Loucy (cell line): ENCODE measurements at regions not wholly inside any gene's neighbourhood (a gene's known extent, or its start where the extent isn't known, plus 50 kb on each side); places are given as distances from the start of the nearest gene placed in this dataset.
"Not testable (repeated sequence)": the region's sequence is repeated elsewhere in the genome, so short reads cannot be mapped to it uniquely, and the experiment has no call there.

Experiments used
- H2AFZ ChIP-seq: fragments of 200-600 bp; sonication (generic); 2 replicates; pipeline ENCODE4 v1.6.0; 2016; ENCODE audit warnings: antibody characterized with exemption, mild to moderate bottlenecking, low read length, moderate library complexity
- H3F3A ChIP-seq: fragments of 200-600 bp; 2 replicates; pipeline ENCODE4 v1.6.0; 2016; ENCODE audit warnings: antibody characterized with exemption, low read depth, mild to moderate bottlenecking
- H3K27me3 ChIP-seq: fragments of 200-600 bp; sonication (generic); 2 replicates; pipeline ENCODE4 v1.6.1; 2014; ENCODE audit warnings: low read length, mild to moderate bottlenecking; ENCODE audit not compliant: insufficient read depth, poor library complexity, severe bottlenecking
- H3K36me3 ChIP-seq: fragments of 200-600 bp; sonication (generic); 2 replicates; pipeline ENCODE4 v1.6.1; 2016; ENCODE audit warnings: low read length; ENCODE audit not compliant: insufficient read depth
- H3K4me1 ChIP-seq: fragments of 200-600 bp; sonication (generic); 2 replicates; pipeline ENCODE4 v1.5.1; 2014; ENCODE audit warnings: low read length, mild to moderate bottlenecking; ENCODE audit not compliant: insufficient read depth, poor library complexity, severe bottlenecking
- H3K4me2 ChIP-seq: fragments of 200-600 bp; sonication (generic); 2 replicates; pipeline ENCODE4 v1.6.0; 2014; ENCODE audit warnings: antibody characterized with exemption, low read length, low read depth, mild to moderate bottlenecking; ENCODE audit not compliant: poor library complexity, severe bottlenecking
- H3K4me3 ChIP-seq: fragments of 200-600 bp; sonication (generic); 2 replicates; pipeline ENCODE4 v1.5.1; 2014; ENCODE audit warnings: low read length, mild to moderate bottlenecking, mixed read lengths; ENCODE audit not compliant: poor library complexity, severe bottlenecking
- H3K79me2 ChIP-seq: fragments of 200-600 bp; sonication (generic); 2 replicates; pipeline ENCODE4 v1.6.1; 2014; ENCODE audit warnings: low read length; ENCODE audit not compliant: insufficient read depth
- H3K9ac ChIP-seq: fragments of 200-600 bp; sonication (generic); 2 replicates; pipeline ENCODE4 v1.6.0; 2014; ENCODE audit warnings: mild to moderate bottlenecking, low read depth, low read length, moderate library complexity; ENCODE audit not compliant: poor library complexity, severe bottlenecking
- H3K9me2 ChIP-seq: fragments of 200-600 bp; sonication (generic); replicated peaks from 2 replicates; pipeline ENCODE4 v1.6.1; 2016; ENCODE audit warnings: low read depth, low read length, mixed read lengths
- H3K9me3 ChIP-seq: fragments of 200-600 bp; sonication (generic); 2 replicates; pipeline ENCODE4 v1.6.1; 2014; ENCODE audit warnings: mild to moderate bottlenecking, antibody characterized with exemption, low read length, low read depth; ENCODE audit not compliant: insufficient read depth
- H4K20me1 ChIP-seq: fragments of 200-600 bp; sonication (generic); 2 replicates; pipeline ENCODE4 v1.6.0; 2014; ENCODE audit warnings: antibody characterized with exemption, low read length, mild to moderate bottlenecking; ENCODE audit not compliant: insufficient read depth, poor library complexity, severe bottlenecking
- CTCF ChIP-seq: fragments of 200-600 bp; sonication (generic); conservative IDR thresholded peaks from 2 replicates; pipeline ENCODE4 v1.5.1; 2014; ENCODE audit warnings: mild to moderate bottlenecking, antibody characterized with exemption, low read length
- EZH2phosphoT487 ChIP-seq: fragments of 200-600 bp; IDR thresholded peaks from 2 replicates; pipeline ENCODE4 v1.6.1; 2018; ENCODE audit warnings: antibody characterized with exemption, mild to moderate bottlenecking, moderate library complexity, borderline replicate concordance

DNA sequence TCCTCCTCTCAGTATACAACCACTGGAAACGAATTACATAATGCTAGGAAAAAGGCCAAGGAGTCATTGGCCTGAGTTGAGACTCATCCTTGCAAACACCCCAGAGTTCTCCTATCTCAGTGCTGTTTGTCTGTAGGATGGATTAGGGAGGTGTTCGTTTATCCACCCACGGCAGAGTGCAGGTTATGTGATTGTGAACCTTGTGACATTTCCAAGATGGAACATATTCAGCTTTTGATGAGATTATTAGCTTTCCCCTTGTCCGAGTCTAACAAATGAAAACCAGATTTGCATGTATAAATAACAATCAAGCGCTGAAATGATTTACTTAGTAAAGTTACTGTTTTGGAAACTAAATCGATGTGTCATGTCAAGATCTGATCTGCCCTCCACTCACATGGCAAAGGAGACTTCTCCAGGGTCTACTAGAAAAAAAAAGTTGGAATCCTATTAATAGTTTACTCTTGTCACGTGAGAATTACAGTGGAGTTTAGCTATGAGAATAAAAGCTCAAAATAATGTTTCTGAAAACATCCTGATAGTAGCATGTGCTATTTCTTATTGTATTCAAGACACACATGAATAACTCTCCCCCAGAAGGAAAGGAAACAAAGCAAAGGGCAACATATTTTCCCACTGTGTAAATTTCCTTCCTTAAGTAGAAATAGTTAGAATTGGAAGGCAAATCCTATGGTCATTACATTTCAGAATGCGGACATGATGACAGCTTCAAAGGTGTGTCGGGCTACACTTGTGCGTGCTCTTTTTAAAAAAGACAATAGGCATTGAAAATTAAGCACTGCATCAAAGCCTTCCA lies 600.4 kb downstream of the EBF1 start:
- peaks cover 8% of the 10 kb centered on the region for H3K4me1 ChIP-seq
- H3K9me2 ChIP-seq = no peaks in the 10 kb centered on the region
- no peaks in the 10 kb centered on the region for H3K9me3 ChIP-seq
- H3K4me2 ChIP-seq = no peak overlapping the region
- no peaks in the 10 kb centered on the region for H3K79me2 ChIP-seq
- no peak overlapping the region for H2AFZ ChIP-seq
- H4K20me1 ChIP-seq = no peaks in the 10 kb centered on the region
- no peak overlapping the region for H3K9ac ChIP-seq
- no peaks in the 10 kb centered on the region for H3K36me3 ChIP-seq
- no peak overlapping the region for H3K4me3 ChIP-seq
- H3K27me3 ChIP-seq = no peaks in the 10 kb centered on the region
- TF ChIP-seq EZH2phosphoT487 (no peak), CTCF (no peak)
- H3F3A ChIP-seq = no peaks in the 10 kb centered on the region

- Histone ChIP-seq H3K79me2 (no peaks in the 10 kb centered on the region), H3K9me3 (no peaks in the 10 kb centered on the region)
Observed at GRCh38 chr5:158496624-158497023, 603.1 kb downstream of the EBF1 start.

DNA sequence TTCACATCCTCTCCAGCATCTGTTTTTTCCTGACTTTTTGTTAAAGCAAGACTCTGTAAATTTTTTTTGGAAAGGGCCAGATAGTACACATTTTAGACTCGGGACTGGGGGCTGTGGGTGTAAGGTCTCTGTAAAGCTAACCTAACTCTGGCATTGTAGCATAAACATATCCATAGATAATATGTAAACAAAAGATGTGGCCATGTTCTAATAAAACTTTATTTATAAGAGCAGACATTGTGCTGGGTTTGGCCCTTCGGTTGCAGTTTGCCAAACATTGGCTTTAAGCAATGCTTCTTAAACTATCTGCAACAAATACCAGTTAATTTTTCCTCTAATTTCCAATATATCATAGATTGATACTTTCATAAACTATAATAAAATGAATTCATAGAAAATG lies 605.2 kb downstream of the EBF1 start:
- no peak overlapping the region for H3K4me2 ChIP-seq
- H3K4me1 ChIP-seq = no peaks in the 10 kb centered on the region
- no peaks in the 10 kb centered on the region for H3F3A ChIP-seq
- H2AFZ ChIP-seq = no peak overlapping the region
- no peak for TF ChIP-seq CTCF
- no peaks in the 10 kb centered on the region for H3K9me3 ChIP-seq
- H3K79me2 ChIP-seq = no peaks in the 10 kb centered on the region
- H3K9ac ChIP-seq = no peak overlapping the region
- no peak overlapping the region for H3K4me3 ChIP-seq
- H3K27me3 ChIP-seq = no peaks in the 10 kb centered on the region
- no peaks in the 10 kb centered on the region for H4K20me1 ChIP-seq
- no peaks in the 10 kb centered on the region for H3K36me3 ChIP-seq
- no peaks in the 10 kb centered on the region for H3K9me2 ChIP-seq

More at GRCh38 chr5:158496624-158497023, 603.1 kb downstream of the EBF1 start:
- Histone ChIP-seq H4K20me1 (no peaks in the 10 kb centered on the region), H3K4me2 (no peak overlapping the region), H3K9me2 (no peaks in the 10 kb centered on the region), H3K4me3 (no peak overlapping the region), H3K36me3 (no peaks in the 10 kb centered on the region), H2AFZ (no peak overlapping the region), H3K4me1 (no peaks in the 10 kb centered on the region), H3K27me3 (no peaks in the 10 kb centered on the region), H3K9ac (no peak overlapping the region), H3F3A (no peaks in the 10 kb centered on the region)
- no peak for TF ChIP-seq CTCF

DNA sequence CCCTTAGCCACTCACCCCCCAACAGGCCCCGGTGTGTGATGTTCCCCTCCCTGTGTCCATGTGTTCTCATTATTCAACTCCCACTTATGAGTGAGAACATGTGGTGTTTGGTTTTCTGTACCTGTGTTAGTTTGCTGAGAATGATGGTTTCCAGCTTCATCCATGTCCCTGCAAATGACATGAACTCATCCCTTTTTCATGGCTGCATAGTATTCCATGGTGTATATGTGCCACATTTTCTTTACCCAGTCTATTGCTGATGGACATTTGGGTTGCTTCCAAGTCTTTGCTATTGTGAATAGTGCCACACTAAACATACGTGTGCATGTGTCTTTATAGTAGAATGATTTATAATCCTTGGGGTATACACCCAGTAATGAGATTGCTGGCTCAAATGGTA lies 605.7 kb downstream of the EBF1 start:
- H3K9me2 ChIP-seq, H2AFZ ChIP-seq, H4K20me1 ChIP-seq, H3K4me2 ChIP-seq, H3K79me2 ChIP-seq, H3K9ac ChIP-seq, H3K4me3 ChIP-seq, H3K27me3 ChIP-seq, H3K36me3 ChIP-seq, H3K4me1 ChIP-seq, H3F3A ChIP-seq, H3K9me3 ChIP-seq: not testable (repeated sequence)
